GM12874 (cell line): ENCODE measurements at regions not wholly inside any gene's neighbourhood (a gene's known extent, or its start where the extent isn't known, plus 50 kb on each side); places are given as distances from the start of the nearest gene placed in this dataset.

Experiments
- CTCF ChIP-seq: IDR thresholded peaks from 2 replicates; pipeline ENCODE4 v1.5.1; 2011; ENCODE audit warnings: low read depth, mild to moderate bottlenecking, control low read depth, low read length, moderate library complexity; ENCODE audit not compliant: insufficient read depth

DNA sequence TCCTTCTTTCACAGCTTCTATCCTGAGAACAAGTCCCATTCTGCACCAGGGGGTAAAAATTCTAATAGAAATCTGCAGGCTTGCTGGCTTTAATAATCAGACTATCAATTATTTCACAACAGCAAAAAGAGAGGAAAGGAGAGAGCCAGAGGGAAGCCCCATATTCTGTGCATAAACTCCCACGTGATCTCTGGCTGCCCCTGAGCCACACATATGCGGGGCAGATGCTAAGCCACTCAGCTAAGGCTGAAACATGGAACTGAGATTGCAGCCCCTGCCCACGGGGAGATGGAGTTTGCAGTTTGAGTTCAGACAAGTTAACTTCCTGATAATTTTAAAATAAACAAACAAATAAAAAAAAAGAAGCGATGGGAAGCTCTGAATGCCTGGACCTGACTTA, 254.4 kb upstream of the CCDC196 start:
- no peak for TF ChIP-seq CTCF

GRCh38 chr14:66233591-66233990, 252.6 kb upstream of the CCDC196 start:
- TF ChIP-seq CTCF = no peak

GRCh38 chr14:66234411-66234810, 251.8 kb upstream of the CCDC196 start:
- TF ChIP-seq CTCF = no peak

DNA sequence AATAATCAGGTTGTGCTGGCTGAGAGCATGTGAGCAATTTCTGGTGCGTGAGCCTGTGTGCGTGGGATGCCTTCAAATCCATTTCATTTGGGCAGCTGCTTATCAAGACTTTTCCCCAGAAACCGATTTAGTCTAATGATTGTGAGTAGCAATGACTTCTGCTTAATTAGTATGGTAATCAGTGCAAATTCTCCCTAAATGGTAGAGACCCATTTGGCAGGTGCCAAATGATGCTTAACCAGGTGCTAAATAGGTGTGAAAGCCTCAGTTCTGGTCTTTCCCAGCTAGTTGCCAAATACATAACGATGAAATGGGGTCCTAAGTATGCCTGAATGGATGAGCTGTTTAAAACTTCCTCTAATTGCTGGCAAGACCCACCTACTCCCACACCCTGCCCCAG, 248.4 kb upstream of the CCDC196 start:
- TF ChIP-seq CTCF = no peak

GRCh38 chr14:66238969-66239368, 247.2 kb upstream of the CCDC196 start:
- TF ChIP-seq CTCF = no peak

DNA sequence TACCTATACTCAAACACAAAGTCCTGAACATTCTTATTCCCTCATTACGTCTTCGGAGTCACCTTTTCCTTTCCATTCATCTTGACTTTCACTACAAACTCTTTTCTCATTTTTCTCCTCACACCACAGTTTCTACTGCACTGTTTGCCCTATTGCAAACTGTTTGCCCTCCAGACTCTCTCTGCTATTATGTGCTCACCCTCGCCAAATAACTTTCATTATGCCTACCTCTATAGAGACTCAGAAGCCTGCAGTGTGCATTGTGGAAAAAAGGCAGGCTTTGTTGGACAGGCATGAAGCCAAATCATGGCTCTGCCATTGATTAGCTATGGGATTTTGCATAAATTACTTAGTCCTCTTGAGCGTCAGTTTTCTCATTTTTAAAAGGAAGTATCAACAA, 246.6 kb upstream of the CCDC196 start:
- no peak for TF ChIP-seq CTCF

- no peak for TF ChIP-seq CTCF
These were observed 246.1 kb upstream of the CCDC196 start for GRCh38 chr14:66240105-66240504.

GRCh38 chr14:66242001-66242400, 244.2 kb upstream of the CCDC196 start:
- TF ChIP-seq CTCF = no peak
